Daoy (cell line): ENCODE measurements at regions not wholly inside any gene's neighbourhood (a gene's known extent, or its start where the extent isn't known, plus 50 kb on each side); places are given as distances from the start of the nearest gene placed in this dataset.
"Not testable (repeated sequence)": the region's sequence is repeated elsewhere in the genome, so short reads cannot be mapped to it uniquely, and the experiment has no call there.

Source experiments
- DNase-seq: peaks from one replicate; pipeline ENCODE4 v3.0.0-alpha.2; 2015; ENCODE audit warnings: low read depth

DNA sequence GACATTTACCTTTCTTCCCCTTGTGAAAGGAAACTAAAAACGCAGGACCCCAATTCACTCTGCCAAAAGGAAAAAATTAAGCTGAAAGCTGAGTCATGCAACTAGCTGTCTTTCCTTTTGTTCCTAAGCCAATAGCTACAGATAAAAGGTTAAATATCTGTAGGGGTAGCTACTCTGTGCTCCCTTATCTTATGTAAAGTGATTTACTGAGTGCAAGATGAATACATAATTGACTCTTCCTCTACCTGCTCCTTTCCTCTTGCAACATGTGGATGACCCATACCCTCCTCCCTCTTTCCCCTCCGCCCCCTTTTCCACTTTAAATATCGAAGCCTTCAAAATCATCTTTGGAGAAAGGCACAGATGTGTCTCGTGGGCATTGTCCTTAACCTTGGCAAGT is 68.0 kb upstream of the ZNF157 start:
- no peak for DNase-seq

DNA sequence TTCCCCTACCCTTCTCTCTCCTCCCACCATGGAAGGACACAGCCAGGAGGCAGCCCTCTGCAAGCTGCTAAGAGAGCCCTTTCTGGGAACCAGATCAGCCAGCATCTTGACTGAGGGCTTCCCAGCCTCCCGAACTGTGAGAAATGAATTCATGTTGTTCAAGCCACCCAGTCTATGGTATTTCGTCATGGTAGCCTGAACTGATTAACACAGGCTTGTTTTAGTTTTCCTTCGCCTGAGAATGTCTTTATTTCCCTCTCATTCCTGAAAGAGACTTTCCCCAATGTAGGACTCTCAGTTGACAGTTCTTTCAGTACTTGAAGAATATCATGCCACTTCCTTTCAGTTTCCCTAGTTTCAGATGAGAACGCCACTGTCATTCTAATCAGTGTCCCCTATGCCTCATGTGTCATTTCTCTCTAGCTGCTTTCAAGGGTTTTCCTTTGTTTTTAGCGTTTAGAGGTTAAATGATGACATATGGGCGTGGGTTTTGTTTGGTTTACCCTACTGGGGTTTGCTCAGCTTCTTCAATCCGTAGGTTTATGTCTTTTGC is 63.8 kb upstream of the ZNF157 start:
- DNase-seq, result not testable (repeated sequence)

GRCh38 chrX:47311932-47312774 is 58.2 kb upstream of the ZNF157 start:
- peak; percentile 49 for DNase-seq

- no peak for DNase-seq
Measured at GRCh38 chrX:47313056-47313455, 57.3 kb upstream of the ZNF157 start.

DNA sequence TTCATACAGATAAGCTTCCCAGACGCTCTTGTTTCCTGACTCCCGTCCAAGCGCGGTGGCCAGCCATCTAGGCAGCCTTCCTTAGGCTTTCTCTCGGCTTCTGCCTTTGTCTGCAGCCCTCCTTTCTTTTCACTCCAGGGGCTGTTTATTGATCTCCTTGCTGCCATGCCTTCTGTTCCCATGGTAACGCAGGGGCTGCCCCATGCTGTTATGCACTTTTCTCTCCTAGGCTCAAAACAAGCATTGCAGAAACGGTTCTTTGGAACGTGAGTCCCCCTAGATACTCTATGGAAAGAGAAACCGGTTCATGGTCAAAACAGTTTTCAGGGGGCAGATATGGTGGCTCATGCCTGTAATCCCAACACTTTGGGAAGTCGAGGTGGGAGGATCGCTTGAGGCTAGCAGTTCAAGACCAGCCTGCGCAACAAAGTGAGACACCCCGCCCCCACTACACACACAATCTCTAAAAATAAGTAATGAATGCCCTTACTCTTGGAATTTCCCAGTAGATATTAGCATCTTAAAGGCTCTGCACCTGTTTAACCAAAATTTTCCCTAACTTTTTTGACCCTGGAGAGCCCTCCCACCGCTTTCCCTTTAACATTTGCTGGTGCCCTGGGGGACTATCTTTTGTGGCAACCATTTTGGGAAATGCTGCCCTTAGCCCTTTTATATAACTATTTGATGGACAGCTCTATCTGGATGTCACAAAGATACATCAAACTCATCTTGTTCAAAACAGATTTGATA is 53.9 kb upstream of the ZNF157 start:
- DNase-seq, result no peak
